Activated T-cell treated with anti-CD3 and anti-CD28 coated beads, Interleukin-2, amount 50 U/mL, for 24 hours (primary cell): ENCODE measurements at regions not wholly inside any gene's neighbourhood (a gene's known extent, or its start where the extent isn't known, plus 50 kb on each side); places are given as distances from the start of the nearest gene placed in this dataset.
"Not testable (repeated sequence)": the region's sequence is repeated elsewhere in the genome, so short reads cannot be mapped to it uniquely, and the experiment has no call there.

ENCODE experiments used
- DNase-seq: peaks from one replicate; pipeline ENCODE4 v3.0.0-alpha.2; 2020
- H3K27ac Mint-ChIP-seq: 2 replicates; pipeline ENCODE4 v1.8.0; 2020; ENCODE audit warnings: mild to moderate bottlenecking, mixed read lengths
- H3K27me3 Mint-ChIP-seq: 2 replicates; pipeline ENCODE4 v1.8.0; 2020; ENCODE audit warnings: mixed read lengths
- H3K36me3 Mint-ChIP-seq: 2 replicates; pipeline ENCODE4 v1.8.0; 2020; ENCODE audit warnings: low read depth, mixed read lengths
- H3K4me1 Mint-ChIP-seq: 2 replicates; pipeline ENCODE4 v1.8.0; 2020; ENCODE audit warnings: low read depth, mixed read lengths
- H3K4me3 Mint-ChIP-seq: 2 replicates; pipeline ENCODE4 v1.8.0; 2020; ENCODE audit warnings: mild to moderate bottlenecking, moderate library complexity, mixed read lengths
- H3K9me3 Mint-ChIP-seq: 2 replicates; pipeline ENCODE4 v1.8.0; 2020; ENCODE audit warnings: mixed read lengths

GRCh38 chr5:166803058-166803457 lies 1488.4 kb upstream of the WWC1 start:
- no peaks in the 10 kb centered on the region for H3K4me1 Mint-ChIP-seq
- H3K36me3 Mint-ChIP-seq: no peaks in the 10 kb centered on the region
- no peak overlapping the region for H3K27ac Mint-ChIP-seq
- no peak for DNase-seq
- peaks cover 15% of the 10 kb centered on the region for H3K9me3 Mint-ChIP-seq
- H3K27me3 Mint-ChIP-seq: no peaks in the 10 kb centered on the region
- H3K4me3 Mint-ChIP-seq: no peak overlapping the region

DNA sequence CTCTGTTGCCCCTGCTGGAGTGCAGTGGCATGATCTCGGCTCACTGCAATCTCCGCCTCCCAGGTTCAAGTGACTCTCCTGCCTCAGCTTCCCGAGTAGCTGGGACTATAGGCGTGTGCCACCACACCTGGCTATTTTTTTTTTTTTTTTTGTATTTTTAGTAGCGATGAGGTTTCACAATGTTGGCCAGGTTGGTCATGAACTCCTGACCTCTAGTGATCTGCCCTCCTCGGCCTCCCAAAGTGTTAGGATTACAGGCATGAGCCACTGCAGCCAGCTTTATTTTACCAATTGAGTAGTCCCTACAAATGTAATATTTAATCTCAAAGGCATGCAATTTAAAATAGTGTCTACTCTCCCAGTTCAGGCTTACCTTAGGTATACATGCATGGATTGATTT lies 1487.2 kb upstream of the WWC1 start:
- H3K27ac Mint-ChIP-seq, H3K4me3 Mint-ChIP-seq, H3K36me3 Mint-ChIP-seq, H3K27me3 Mint-ChIP-seq, H3K4me1 Mint-ChIP-seq, DNase-seq: not testable (repeated sequence)
- peaks cover 12% of the 10 kb centered on the region for H3K9me3 Mint-ChIP-seq

GRCh38 chr5:166804693-166805092 lies 1486.8 kb upstream of the WWC1 start:
- H3K4me3 Mint-ChIP-seq, H3K27ac Mint-ChIP-seq, H3K36me3 Mint-ChIP-seq, H3K9me3 Mint-ChIP-seq, H3K27me3 Mint-ChIP-seq, DNase-seq, H3K4me1 Mint-ChIP-seq: not testable (repeated sequence)

DNA sequence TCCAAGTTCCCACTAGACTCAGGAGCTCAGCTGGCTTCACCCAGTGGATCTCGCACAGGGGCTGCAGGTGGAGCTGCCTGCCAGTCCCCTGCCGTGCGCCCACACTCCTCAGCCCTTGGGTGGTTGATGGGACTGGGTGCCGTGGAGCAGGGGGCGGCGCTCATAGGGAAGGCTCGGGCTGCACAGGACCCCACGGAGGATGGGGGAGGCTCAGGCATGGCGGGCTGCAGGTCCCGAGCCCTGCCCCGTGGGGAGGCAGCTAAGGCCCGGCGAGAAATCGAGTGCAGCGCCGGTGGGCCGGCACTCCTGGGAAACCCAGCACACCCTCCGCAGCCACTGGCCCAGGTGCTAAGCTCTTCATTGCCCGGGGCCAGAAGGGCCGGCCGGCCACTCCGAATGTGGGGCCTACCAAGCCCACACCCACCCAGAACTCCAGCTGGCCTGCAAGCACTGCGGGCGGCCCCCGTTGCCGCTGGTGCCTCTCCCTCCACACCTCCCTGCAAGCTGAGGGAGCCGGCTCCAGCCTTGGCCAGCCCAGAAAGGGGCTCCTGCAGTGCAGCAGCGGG lies 1481.3 kb upstream of the WWC1 start:
- H3K27me3 Mint-ChIP-seq, H3K4me1 Mint-ChIP-seq, H3K27ac Mint-ChIP-seq, H3K4me3 Mint-ChIP-seq, DNase-seq, H3K36me3 Mint-ChIP-seq: not testable (repeated sequence)
- peaks cover 19% of the 10 kb centered on the region for H3K9me3 Mint-ChIP-seq

GRCh38 chr5:166810721-166811120 lies 1480.7 kb upstream of the WWC1 start:
- H3K27ac Mint-ChIP-seq: no peak overlapping the region
- H3K4me3 Mint-ChIP-seq: no peak overlapping the region
- H3K4me1 Mint-ChIP-seq: no peaks in the 10 kb centered on the region
- H3K27me3 Mint-ChIP-seq: no peaks in the 10 kb centered on the region
- no peak for DNase-seq
- H3K36me3 Mint-ChIP-seq: no peaks in the 10 kb centered on the region
- peaks cover 19% of the 10 kb centered on the region for H3K9me3 Mint-ChIP-seq

DNA sequence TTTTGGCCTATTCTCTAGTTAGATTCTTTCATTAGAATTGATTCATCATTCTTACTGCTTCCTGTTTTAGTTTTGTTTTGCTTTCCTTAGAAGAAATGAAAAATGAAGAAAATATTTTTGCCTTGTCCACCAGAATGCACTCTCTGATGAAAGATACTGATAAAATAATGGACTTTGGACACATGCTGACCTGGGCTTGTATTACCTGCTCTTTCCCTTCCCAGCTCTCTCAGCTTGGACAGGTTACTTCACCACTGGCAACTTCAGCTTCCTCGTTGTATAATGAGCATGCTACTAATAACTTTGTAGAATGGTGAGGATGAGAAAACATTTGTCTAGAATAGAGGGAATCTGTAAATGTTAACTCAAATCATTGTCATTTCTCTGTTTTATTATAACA lies 1468.1 kb upstream of the WWC1 start:
- no peak for DNase-seq
- Mint-ChIP-seq H3K9me3 (peaks cover 21% of the 10 kb centered on the region), H3K4me3 (no peak overlapping the region), H3K36me3 (no peaks in the 10 kb centered on the region), H3K27me3 (no peaks in the 10 kb centered on the region), H3K27ac (no peak overlapping the region), H3K4me1 (no peaks in the 10 kb centered on the region)

DNA sequence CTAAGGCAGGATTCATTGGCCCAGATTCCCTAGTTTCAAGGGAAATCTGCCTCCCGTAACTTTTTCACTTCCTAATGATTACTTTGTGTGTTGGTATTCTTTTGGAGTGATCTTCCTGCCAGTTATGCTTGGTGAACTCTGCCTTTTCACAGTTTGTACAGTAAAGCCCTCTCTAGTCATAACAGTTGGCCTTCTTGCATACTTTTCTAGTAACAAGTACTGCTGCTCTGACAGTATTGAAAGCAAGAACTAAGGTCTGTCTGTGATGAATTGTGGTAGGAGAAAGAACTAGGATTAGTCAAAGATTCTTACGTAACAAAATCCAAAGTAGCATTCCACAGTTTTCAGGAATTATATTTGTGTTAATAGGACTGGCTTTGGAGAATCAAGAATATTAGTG lies 1457.2 kb upstream of the WWC1 start:
- H3K4me1 Mint-ChIP-seq: no peaks in the 10 kb centered on the region
- no peaks in the 10 kb centered on the region for H3K27me3 Mint-ChIP-seq
- no peak for DNase-seq
- H3K27ac Mint-ChIP-seq: no peak overlapping the region
- H3K36me3 Mint-ChIP-seq: no peaks in the 10 kb centered on the region
- H3K4me3 Mint-ChIP-seq: no peak overlapping the region
- H3K9me3 Mint-ChIP-seq: peaks cover 11% of the 10 kb centered on the region

GRCh38 chr5:166845044-166845443 lies 1446.4 kb upstream of the WWC1 start:
- Mint-ChIP-seq H3K9me3 (peaks cover 22% of the 10 kb centered on the region), H3K4me1 (no peaks in the 10 kb centered on the region), H3K27me3 (no peaks in the 10 kb centered on the region), H3K27ac (no peak overlapping the region), H3K4me3 (no peak overlapping the region), H3K36me3 (no peaks in the 10 kb centered on the region)
- no peak for DNase-seq

DNA sequence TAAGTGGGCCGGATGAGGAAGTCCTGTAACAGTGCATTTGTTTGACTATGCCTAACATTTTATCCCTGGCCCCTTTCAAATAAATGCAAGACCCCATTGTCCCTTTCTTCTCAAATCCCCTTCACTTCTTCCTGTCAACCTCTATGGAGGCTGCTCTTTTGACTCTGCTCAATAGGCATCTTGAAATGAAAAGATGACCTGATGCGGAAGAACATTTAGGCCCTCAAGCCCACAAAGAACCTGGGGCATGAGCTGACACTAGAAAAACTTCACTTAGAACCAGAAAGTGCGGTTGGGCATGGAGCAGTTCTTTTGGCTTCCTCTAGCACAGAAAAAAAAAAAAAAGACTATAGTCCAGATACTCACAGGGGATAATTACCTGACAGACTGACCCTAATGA lies 1434.7 kb upstream of the WWC1 start:
- no peak overlapping the region for H3K27ac Mint-ChIP-seq
- H3K36me3 Mint-ChIP-seq: no peaks in the 10 kb centered on the region
- H3K9me3 Mint-ChIP-seq: peaks cover 13% of the 10 kb centered on the region
- H3K27me3 Mint-ChIP-seq: no peaks in the 10 kb centered on the region
- H3K4me1 Mint-ChIP-seq: no peaks in the 10 kb centered on the region
- no peak for DNase-seq
- H3K4me3 Mint-ChIP-seq: no peak overlapping the region

GRCh38 chr5:166860426-166860825 lies 1431.0 kb upstream of the WWC1 start:
- H3K9me3 Mint-ChIP-seq: peaks cover 10% of the 10 kb centered on the region
- H3K27me3 Mint-ChIP-seq: no peaks in the 10 kb centered on the region
- no peak for DNase-seq
- no peak overlapping the region for H3K27ac Mint-ChIP-seq
- H3K4me3 Mint-ChIP-seq: no peak overlapping the region
- H3K36me3 Mint-ChIP-seq: no peaks in the 10 kb centered on the region
- no peaks in the 10 kb centered on the region for H3K4me1 Mint-ChIP-seq

- H3K9me3 Mint-ChIP-seq: peaks cover 8% of the 10 kb centered on the region
- DNase-seq: no peak
- no peak overlapping the region for H3K4me3 Mint-ChIP-seq
- no peak overlapping the region for H3K27ac Mint-ChIP-seq
- H3K27me3 Mint-ChIP-seq: no peaks in the 10 kb centered on the region
- H3K36me3 Mint-ChIP-seq: no peaks in the 10 kb centered on the region
- no peaks in the 10 kb centered on the region for H3K4me1 Mint-ChIP-seq
Observed at GRCh38 chr5:166862581-166862980, 1428.9 kb upstream of the WWC1 start.

DNA sequence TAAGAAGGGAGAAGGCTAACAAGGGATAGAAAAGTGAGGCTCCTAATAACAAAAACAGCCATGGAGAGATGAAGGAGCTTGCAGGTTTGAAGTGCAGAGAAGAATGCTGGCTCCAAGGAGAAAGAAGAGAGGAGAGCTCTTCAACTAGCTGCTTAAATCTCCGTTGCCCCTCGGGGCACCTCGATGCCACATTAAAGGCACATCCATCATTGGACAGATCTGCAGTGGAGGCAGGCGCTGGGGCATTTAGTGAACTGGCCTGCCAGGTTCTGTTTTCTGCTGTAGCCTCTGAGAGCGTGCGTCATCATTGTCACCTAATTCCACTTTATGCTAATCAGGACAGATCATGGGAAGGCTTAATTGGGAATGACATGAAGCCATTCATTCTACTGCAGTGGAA lies 1426.2 kb upstream of the WWC1 start:
- Mint-ChIP-seq H3K4me3 (no peak overlapping the region), H3K36me3 (no peaks in the 10 kb centered on the region), H3K4me1 (no peaks in the 10 kb centered on the region), H3K27ac (no peak overlapping the region), H3K27me3 (no peaks in the 10 kb centered on the region), H3K9me3 (peaks cover 3% of the 10 kb centered on the region)
- no peak for DNase-seq

DNA sequence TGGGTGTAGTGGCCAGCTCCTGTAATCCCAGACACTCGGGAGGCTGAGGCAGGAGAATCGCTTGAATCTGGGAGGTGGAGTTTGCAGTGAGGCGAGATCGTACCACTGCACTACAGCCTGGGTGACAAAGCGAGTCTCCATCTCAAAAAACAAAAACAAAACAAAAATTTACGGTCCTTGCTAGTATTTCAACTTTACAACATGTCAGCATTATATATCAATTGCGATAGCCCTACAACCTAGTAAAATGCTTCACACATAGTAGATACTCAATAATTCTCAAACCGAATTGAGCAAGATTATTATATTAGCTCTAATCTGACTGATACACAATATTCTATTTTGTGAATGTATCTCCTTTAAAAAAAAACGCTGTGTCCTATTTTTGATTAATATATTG lies 1411.0 kb upstream of the WWC1 start:
- Mint-ChIP-seq H3K9me3 (peaks cover 15% of the 10 kb centered on the region), H3K27me3 (no peaks in the 10 kb centered on the region), H3K36me3 (no peaks in the 10 kb centered on the region), H3K4me3 (no peak overlapping the region), H3K27ac (no peak overlapping the region), H3K4me1 (no peaks in the 10 kb centered on the region)
- no peak for DNase-seq

DNA sequence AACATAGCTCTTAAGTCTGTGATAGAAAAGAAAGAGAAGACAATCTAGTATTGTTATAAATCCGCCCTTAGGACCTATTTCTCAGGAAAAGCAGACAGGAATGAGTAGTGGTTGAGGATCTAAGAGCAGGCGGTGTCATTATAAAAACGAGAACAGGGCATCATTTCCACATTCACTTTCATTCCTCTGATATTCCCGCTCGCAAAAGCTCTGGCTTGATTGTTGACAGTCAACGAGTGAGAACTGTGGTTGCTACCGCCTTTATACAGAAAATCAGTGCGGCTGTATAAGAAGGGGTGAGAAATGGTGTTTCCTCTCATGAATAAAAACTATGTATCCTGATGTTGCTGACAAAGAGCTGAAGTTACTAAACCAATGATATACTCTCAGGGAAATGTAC lies 1409.6 kb upstream of the WWC1 start:
- H3K9me3 Mint-ChIP-seq: peaks cover 15% of the 10 kb centered on the region
- no peaks in the 10 kb centered on the region for H3K36me3 Mint-ChIP-seq
- no peaks in the 10 kb centered on the region for H3K4me1 Mint-ChIP-seq
- no peak overlapping the region for H3K27ac Mint-ChIP-seq
- DNase-seq: no peak
- H3K4me3 Mint-ChIP-seq: no peak overlapping the region
- H3K27me3 Mint-ChIP-seq: no peaks in the 10 kb centered on the region

DNA sequence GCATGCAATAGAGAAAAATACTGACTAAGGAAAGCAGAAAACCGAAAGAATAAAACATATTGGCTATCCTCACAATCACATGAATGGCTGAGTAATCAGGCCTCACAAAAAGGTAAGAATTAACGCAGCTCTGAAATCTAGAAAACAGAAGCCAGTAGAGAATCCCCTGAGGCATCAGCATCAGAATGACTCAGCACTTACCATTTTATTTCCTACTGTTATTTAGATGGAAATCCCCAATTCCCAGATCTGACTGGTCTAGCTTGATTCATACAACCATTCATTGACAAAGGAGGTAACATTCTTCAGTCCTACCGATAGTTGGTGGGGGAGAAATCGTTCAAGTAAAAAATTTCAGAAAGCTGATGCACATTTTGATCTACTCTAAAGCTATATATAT lies 1408.4 kb upstream of the WWC1 start:
- Mint-ChIP-seq H3K4me3 (no peak overlapping the region), H3K36me3 (no peaks in the 10 kb centered on the region), H3K27ac (no peak overlapping the region), H3K4me1 (no peaks in the 10 kb centered on the region), H3K27me3 (no peaks in the 10 kb centered on the region), H3K9me3 (peaks cover 16% of the 10 kb centered on the region)
- no peak for DNase-seq

- no peaks in the 10 kb centered on the region for H3K4me1 Mint-ChIP-seq
- no peak overlapping the region for H3K27ac Mint-ChIP-seq
- no peak overlapping the region for H3K4me3 Mint-ChIP-seq
- no peak for DNase-seq
- no peaks in the 10 kb centered on the region for H3K27me3 Mint-ChIP-seq
- peaks cover 16% of the 10 kb centered on the region for H3K9me3 Mint-ChIP-seq
- H3K36me3 Mint-ChIP-seq: no peaks in the 10 kb centered on the region
Observed at GRCh38 chr5:166898166-166898565, 1393.3 kb upstream of the WWC1 start.
